ENCODE measurements at regions not wholly inside any gene's neighbourhood (a gene's known extent, or its start where the extent isn't known, plus 50 kb on each side); places are given as distances from the start of the nearest gene placed in this dataset.

GRCh38 chr11:121688860-121689614 is 236.3 kb upstream of the SORL1-AS1 start:
- intact Hi-C loops (cut with DNase I), result no loop called here
- Histone ChIP-seq H3K27me3 (replicated peaks; ENCODE audit: insufficient read depth) (no peaks in the 10 kb centered on the region), H3K9me3 (no peaks in the 10 kb centered on the region), H3K36me3 (no peaks in the 10 kb centered on the region), H3K4me3 (no peak overlapping the region), H3K27ac (no peak overlapping the region), H3K4me1 (replicated peaks) (no peaks in the 10 kb centered on the region)
- 78% methylated on average over 8 of the region's 8 CpGs for WGBS
- TF ChIP-seq POLR2AphosphoS5 (IDR thresholded peaks at IDR 0.05) (no peak), POLR2A (IDR thresholded peaks at IDR 0.05) (no peak), CTCF (IDR thresholded peaks at IDR 0.05) (no peak)
- no peak for DNase-seq (ENCODE audit: low spot score)

- DNase-seq (ENCODE audit: low spot score), result no peak
- Histone ChIP-seq H3K27me3 (replicated peaks; ENCODE audit: insufficient read depth) (no peaks in the 10 kb centered on the region), H3K27ac (no peak overlapping the region), H3K9me3 (no peaks in the 10 kb centered on the region), H3K4me1 (replicated peaks) (no peaks in the 10 kb centered on the region), H3K4me3 (no peak overlapping the region), H3K36me3 (no peaks in the 10 kb centered on the region)
- intact Hi-C loops (cut with DNase I), result no loop called here
- 26% methylated on average over 5 of the region's 5 CpGs for WGBS
- no peak for TF ChIP-seq POLR2AphosphoS5 (IDR thresholded peaks at IDR 0.05)
- no peak for TF ChIP-seq POLR2A (IDR thresholded peaks at IDR 0.05)
- no peak for TF ChIP-seq CTCF (IDR thresholded peaks at IDR 0.05)
Measured at GRCh38 chr11:121688055-121688491, 235.3 kb upstream of the SORL1-AS1 start.

- WGBS, result 93% methylated on average over 3 of the region's 3 CpGs
- DNase-seq (ENCODE audit: low spot score), result no peak
- no peak overlapping the region for H3K27ac ChIP-seq
- intact Hi-C loops (cut with DNase I), result no loop called here
- H3K9me3 ChIP-seq, result no peaks in the 10 kb centered on the region
- no peak overlapping the region for H3K4me3 ChIP-seq
- no peaks in the 10 kb centered on the region for H3K36me3 ChIP-seq
- no peaks in the 10 kb centered on the region for H3K27me3 ChIP-seq (replicated peaks; ENCODE audit: insufficient read depth)
- no peaks in the 10 kb centered on the region for H3K4me1 ChIP-seq (replicated peaks)
- TF ChIP-seq POLR2AphosphoS5 (IDR thresholded peaks at IDR 0.05) (no peak), POLR2A (IDR thresholded peaks at IDR 0.05) (no peak), CTCF (IDR thresholded peaks at IDR 0.05) (no peak)
Measured at GRCh38 chr11:121683791-121684190, 231.0 kb upstream of the SORL1-AS1 start.

Small RNA genes in the stretch of these regions (small RNA-seq; reads per million reads assigned to genes)
- gene RNU6-256P, result 0 reads per million in 2 donors
